Panc1 (cell line): ENCODE measurements at regions not wholly inside any gene's neighbourhood (a gene's known extent, or its start where the extent isn't known, plus 50 kb on each side); places are given as distances from the start of the nearest gene placed in this dataset.

Experiments
- ATAC-seq: fragments of 200-7000 bp; cut with Tn5 transposase; 2 replicates; pipeline ENCODE4 v1.9.1; 2020; ENCODE audit warnings: mild to moderate bottlenecking, moderate library complexity
- BruUV-seq: library from RNA; stranded (reverse); fragments of 400-500 nt; replicated peaks from 2 replicates; lab custom pipeline; 2021; lab: Mats Ljungman, UMichigan
- CTCF ChIA-PET: fragments of 300-600 bp; sonication (Branson Sonifier 250); formaldehyde crosslinking; loops from one replicate; lab custom pipeline; 2022; ENCODE audit warnings: antibody characterized with exemption; lab: Charles Lee
- POLR2A ChIA-PET: fragments of 300-600 bp; sonication (Branson Sonifier 250); formaldehyde crosslinking; loops from one replicate; lab custom pipeline; 2022; ENCODE audit warnings: antibody characterized with exemption; lab: Charles Lee
- DNase-seq: peaks from one replicate; pipeline ENCODE4 v3.0.0-alpha.2; 2010; ENCODE audit warnings: low read depth, low spot score
- H3K27ac ChIP-seq: 2 replicates; pipeline ENCODE4 v1.5.1; 2011; ENCODE audit warnings: mild to moderate bottlenecking, low read length, inconsistent platforms
- H3K27me3 ChIP-seq: fragments of 200-500 bp; sonication (Bioruptor generic); 2 replicates; pipeline ENCODE4 v1.6.0; 2014; ENCODE audit warnings: low read length, inconsistent platforms; ENCODE audit not compliant: control insufficient read depth, insufficient read depth
- H3K36me3 ChIP-seq: fragments of 200-500 bp; sonication (Bioruptor generic); 2 replicates; pipeline ENCODE4 v1.5.1; 2014; ENCODE audit warnings: inconsistent platforms, mild to moderate bottlenecking, low read length, moderate library complexity; ENCODE audit not compliant: control insufficient read depth, insufficient read depth
- H3K4me1 ChIP-seq: 2 replicates; pipeline ENCODE4 v1.5.1; 2011; ENCODE audit warnings: inconsistent platforms, mild to moderate bottlenecking, low read length, moderate library complexity; ENCODE audit not compliant: control insufficient read depth, insufficient read depth
- H3K4me3 ChIP-seq, 2 experiments: 2 replicates each; pipeline ENCODE4 v1.5.1; 2011 to 2012; ENCODE audit warnings: low read depth in 2 of 2, low read length in 2 of 2, mild to moderate bottlenecking in 2 of 2, inconsistent platforms in 1 of 2, moderate library complexity in 1 of 2
- H3K9me3 ChIP-seq: fragments of 200-500 bp; sonication (Bioruptor generic); 2 replicates; pipeline ENCODE4 v1.5.1; 2014; ENCODE audit warnings: low read depth, mild to moderate bottlenecking, inconsistent platforms, low read length, moderate library complexity; ENCODE audit not compliant: control insufficient read depth, insufficient read depth
- POLR2AphosphoS5 ChIP-seq: IDR thresholded peaks from 2 replicates; pipeline ENCODE4 v1.6.1; 2012; ENCODE audit warnings: mild to moderate bottlenecking, low read depth, low read length, moderate library complexity
- SIN3A ChIP-seq: IDR thresholded peaks from 2 replicates; pipeline ENCODE4 v1.6.1; 2012; ENCODE audit warnings: low read depth, mild to moderate bottlenecking, low read length, moderate library complexity, borderline replicate concordance; ENCODE audit not compliant: insufficient read depth
- TCF7L2 ChIP-seq: IDR thresholded peaks from 2 replicates; pipeline ENCODE4 v1.6.1; 2011; ENCODE audit warnings: mild to moderate bottlenecking, low read depth, low read length, inconsistent platforms
- in situ Hi-C: cut with HindIII; loops from 2 replicates; pipeline ENCODE4 v1.10.0; 2016; ENCODE audit warnings: low sequenced_read_pairs, low pct_unique_long_range_greater_than_20kb
- intact Hi-C: fragments of 100-400 bp; cut with micrococcal nuclease; formaldehyde crosslinking; loops from one replicate; pipeline ENCODE4 v1.10.0; 2022; ENCODE audit not compliant: unreplicated experiment
- TF ChIP-seq, protein P1 (sequence below), 2 experiments: IDR thresholded peaks; 2 replicates each; pipeline ENCODE4 v1.6.1; 2011 to 2012; ENCODE audit warnings: low read depth in 2 of 2, control low read depth in 1 of 2, low read length in 1 of 2, mild to moderate bottlenecking in 1 of 2, moderate library complexity in 1 of 2; ENCODE audit not compliant: insufficient read depth in 1 of 2
- TF ChIP-seq, protein P2 (sequence below): fragments of 450-650 bp; IDR thresholded peaks from 2 replicates; pipeline ENCODE4 v1.5.1; 2017; ENCODE audit warnings: mild to moderate bottlenecking

DNA sequence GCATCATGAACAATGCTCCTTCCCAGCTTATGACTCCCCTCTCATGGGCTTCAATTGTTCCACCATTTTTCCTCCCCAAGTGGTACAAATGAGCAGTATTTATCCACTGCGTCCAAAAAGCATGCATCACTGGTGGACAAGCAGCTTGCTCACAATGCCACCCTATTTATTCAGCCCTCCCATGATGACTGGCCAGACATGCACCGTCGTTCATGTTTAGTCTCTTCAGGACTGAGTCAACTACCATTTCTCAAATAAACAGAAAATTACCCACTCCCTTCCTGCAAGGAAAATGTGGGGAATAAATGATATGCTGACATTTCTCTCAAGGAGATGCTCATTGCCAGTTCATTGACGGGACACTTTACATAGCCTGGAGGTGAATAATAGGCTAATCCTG is 300.4 kb downstream of the C6orf118 start:
- H3K9me3 ChIP-seq, result peaks cover 6% of the 10 kb centered on the region; the same call in 1 of the 2 replicates
- POLR2A ChIA-PET, result no interaction called here

DNA sequence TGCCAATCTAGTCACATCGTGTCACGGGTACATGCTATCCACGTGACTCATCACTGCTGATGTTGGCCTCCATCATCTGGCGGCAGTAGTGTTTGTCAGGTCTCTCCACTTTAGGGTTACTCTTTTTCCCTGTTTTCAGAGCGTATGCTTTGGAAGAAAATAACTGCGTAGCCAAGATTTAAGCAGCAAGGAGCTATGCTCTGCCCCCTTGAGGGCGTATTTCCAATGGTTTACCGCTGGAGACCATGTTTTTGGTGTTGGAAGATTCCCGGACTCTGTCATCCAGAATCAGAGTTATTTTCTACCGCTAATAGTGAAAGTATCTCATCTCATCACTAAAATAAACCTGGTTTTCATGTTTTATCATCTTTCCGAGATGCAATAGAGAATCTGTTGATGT is 306.5 kb downstream of the C6orf118 start:
- DNase-seq (no peak), ATAC-seq (no peak)
- ChIA-PET CTCF (no interaction called here), POLR2A (no interaction called here)
- no peak overlapping the region for H3K27ac ChIP-seq
- no peak overlapping the region for H3K4me3 ChIP-seq
- intact Hi-C loops, result no loop called here
- H3K9me3 ChIP-seq, result peaks cover 9% of the 10 kb centered on the region; the same call in 1 of the 2 replicates
- no peaks in the 10 kb centered on the region for H3K36me3 ChIP-seq
- TF ChIP-seq, protein P1, sequence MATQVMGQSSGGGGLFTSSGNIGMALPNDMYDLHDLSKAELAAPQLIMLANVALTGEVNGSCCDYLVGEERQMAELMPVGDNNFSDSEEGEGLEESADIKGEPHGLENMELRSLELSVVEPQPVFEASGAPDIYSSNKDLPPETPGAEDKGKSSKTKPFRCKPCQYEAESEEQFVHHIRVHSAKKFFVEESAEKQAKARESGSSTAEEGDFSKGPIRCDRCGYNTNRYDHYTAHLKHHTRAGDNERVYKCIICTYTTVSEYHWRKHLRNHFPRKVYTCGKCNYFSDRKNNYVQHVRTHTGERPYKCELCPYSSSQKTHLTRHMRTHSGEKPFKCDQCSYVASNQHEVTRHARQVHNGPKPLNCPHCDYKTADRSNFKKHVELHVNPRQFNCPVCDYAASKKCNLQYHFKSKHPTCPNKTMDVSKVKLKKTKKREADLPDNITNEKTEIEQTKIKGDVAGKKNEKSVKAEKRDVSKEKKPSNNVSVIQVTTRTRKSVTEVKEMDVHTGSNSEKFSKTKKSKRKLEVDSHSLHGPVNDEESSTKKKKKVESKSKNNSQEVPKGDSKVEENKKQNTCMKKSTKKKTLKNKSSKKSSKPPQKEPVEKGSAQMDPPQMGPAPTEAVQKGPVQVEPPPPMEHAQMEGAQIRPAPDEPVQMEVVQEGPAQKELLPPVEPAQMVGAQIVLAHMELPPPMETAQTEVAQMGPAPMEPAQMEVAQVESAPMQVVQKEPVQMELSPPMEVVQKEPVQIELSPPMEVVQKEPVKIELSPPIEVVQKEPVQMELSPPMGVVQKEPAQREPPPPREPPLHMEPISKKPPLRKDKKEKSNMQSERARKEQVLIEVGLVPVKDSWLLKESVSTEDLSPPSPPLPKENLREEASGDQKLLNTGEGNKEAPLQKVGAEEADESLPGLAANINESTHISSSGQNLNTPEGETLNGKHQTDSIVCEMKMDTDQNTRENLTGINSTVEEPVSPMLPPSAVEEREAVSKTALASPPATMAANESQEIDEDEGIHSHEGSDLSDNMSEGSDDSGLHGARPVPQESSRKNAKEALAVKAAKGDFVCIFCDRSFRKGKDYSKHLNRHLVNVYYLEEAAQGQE (IDR thresholded peaks at IDR 0.05; ENCODE audit: insufficient read depth in 1 of 2, low read depth in 2 of 2, low read length in 1 of 2), result no peak
- TF ChIP-seq, protein P2, sequence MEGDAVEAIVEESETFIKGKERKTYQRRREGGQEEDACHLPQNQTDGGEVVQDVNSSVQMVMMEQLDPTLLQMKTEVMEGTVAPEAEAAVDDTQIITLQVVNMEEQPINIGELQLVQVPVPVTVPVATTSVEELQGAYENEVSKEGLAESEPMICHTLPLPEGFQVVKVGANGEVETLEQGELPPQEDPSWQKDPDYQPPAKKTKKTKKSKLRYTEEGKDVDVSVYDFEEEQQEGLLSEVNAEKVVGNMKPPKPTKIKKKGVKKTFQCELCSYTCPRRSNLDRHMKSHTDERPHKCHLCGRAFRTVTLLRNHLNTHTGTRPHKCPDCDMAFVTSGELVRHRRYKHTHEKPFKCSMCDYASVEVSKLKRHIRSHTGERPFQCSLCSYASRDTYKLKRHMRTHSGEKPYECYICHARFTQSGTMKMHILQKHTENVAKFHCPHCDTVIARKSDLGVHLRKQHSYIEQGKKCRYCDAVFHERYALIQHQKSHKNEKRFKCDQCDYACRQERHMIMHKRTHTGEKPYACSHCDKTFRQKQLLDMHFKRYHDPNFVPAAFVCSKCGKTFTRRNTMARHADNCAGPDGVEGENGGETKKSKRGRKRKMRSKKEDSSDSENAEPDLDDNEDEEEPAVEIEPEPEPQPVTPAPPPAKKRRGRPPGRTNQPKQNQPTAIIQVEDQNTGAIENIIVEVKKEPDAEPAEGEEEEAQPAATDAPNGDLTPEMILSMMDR, result 0 out of 2 replicates have a peak, but pooled peaks have one; percentile 4
- no peaks in the 10 kb centered on the region for H3K4me1 ChIP-seq
- no peaks in the 10 kb centered on the region for H3K27me3 ChIP-seq
- BruUV-seq, result no TSS peak
- in situ Hi-C loops, result no loop called here

More for the DNA sequence above, 300.4 kb downstream of the C6orf118 start:
- Histone ChIP-seq H3K36me3 (no peaks in the 10 kb centered on the region), H3K27me3 (no peaks in the 10 kb centered on the region), H3K4me1 (no peaks in the 10 kb centered on the region), H3K27ac (no peak overlapping the region), H3K4me3 (no peak overlapping the region)
- in situ Hi-C loops (no loop called here), intact Hi-C loops (no loop called here)
- DNase-seq (no peak), ATAC-seq (no peak)
- BruUV-seq, result no TSS peak
- CTCF ChIA-PET, result no interaction called here
- TF ChIP-seq TCF7L2, result no peak
- TF ChIP-seq, protein P2, result no peak
- TF ChIP-seq SIN3A, result no peak
- TF ChIP-seq, protein P1 (IDR thresholded peaks at IDR 0.05; ENCODE audit: insufficient read depth in 1 of 2, low read depth in 2 of 2, low read length in 1 of 2), result no peak
- TF ChIP-seq POLR2AphosphoS5, result no peak
